Endodermal cell (in vitro differentiated cells): ENCODE measurements at regions not wholly inside any gene's neighbourhood (a gene's known extent, or its start where the extent isn't known, plus 50 kb on each side); places are given as distances from the start of the nearest gene placed in this dataset.
"Not testable (repeated sequence)": the region's sequence is repeated elsewhere in the genome, so short reads cannot be mapped to it uniquely, and the experiment has no call there.

Experiments used
- DNase-seq: peaks from one replicate; pipeline ENCODE4 v3.0.0-alpha.2; 2017
- H3K27ac ChIP-seq: 2 replicates; pipeline ENCODE4 v1.5.1; 2013; ENCODE audit warnings: mild to moderate bottlenecking, low read depth, low read length, moderate library complexity
- H3K27me3 ChIP-seq: 2 replicates; pipeline ENCODE4 v1.6.1; 2013; ENCODE audit warnings: mild to moderate bottlenecking, low read length, moderate library complexity; ENCODE audit not compliant: insufficient read depth, control insufficient read depth, poor library complexity, severe bottlenecking
- H3K36me3 ChIP-seq: 2 replicates; pipeline ENCODE4 v1.7.0; 2013; ENCODE audit warnings: mild to moderate bottlenecking, low read length, moderate library complexity; ENCODE audit not compliant: control insufficient read depth, insufficient read depth
- H3K4me1 ChIP-seq: one replicate; pipeline ENCODE4 v1.7.0; 2013; ENCODE audit warnings: low read length; ENCODE audit not compliant: control insufficient read depth, insufficient read depth
- H3K4me3 ChIP-seq: 2 replicates; pipeline ENCODE4 v1.5.1; 2013; ENCODE audit warnings: mild to moderate bottlenecking, low read length, moderate library complexity
- H3K9ac ChIP-seq: 2 replicates; pipeline ENCODE4 v1.6.1; 2013; ENCODE audit warnings: mild to moderate bottlenecking, low read length, moderate library complexity; ENCODE audit not compliant: poor library complexity, severe bottlenecking; ENCODE audit errors: extremely low read depth
- H3K9me3 ChIP-seq: 2 replicates; pipeline ENCODE4 v1.6.1; 2013; ENCODE audit warnings: mild to moderate bottlenecking, low read length, moderate library complexity; ENCODE audit not compliant: control insufficient read depth
- H3K27ac Mint-ChIP-seq: 2 replicates; pipeline ENCODE4 v1.8.0; 2020; ENCODE audit warnings: mixed read lengths
- H3K27me3 Mint-ChIP-seq: 2 replicates; pipeline ENCODE4 v1.8.0; 2021; ENCODE audit warnings: mild to moderate bottlenecking, mixed read lengths; ENCODE audit not compliant: insufficient read depth
- H3K36me3 Mint-ChIP-seq: 2 replicates; pipeline ENCODE4 v1.8.0; 2020; ENCODE audit warnings: low read depth, mixed read lengths
- H3K4me1 Mint-ChIP-seq: 2 replicates; pipeline ENCODE4 v1.8.0; 2020; ENCODE audit warnings: mixed read lengths
- H3K4me3 Mint-ChIP-seq: 2 replicates; pipeline ENCODE4 v1.8.0; 2020; ENCODE audit warnings: mild to moderate bottlenecking, moderate library complexity, mixed read lengths
- H3K9me3 Mint-ChIP-seq: 2 replicates; pipeline ENCODE4 v1.8.0; 2020; ENCODE audit warnings: mild to moderate bottlenecking, mixed read lengths
- CTCF ChIP-seq: fragments of 200-600 bp; sonication (generic); conservative IDR thresholded peaks from 2 replicates; pipeline ENCODE4 v1.5.0; 2021; ENCODE audit warnings: antibody characterized with exemption, mild to moderate bottlenecking
- WGBS, 2 experiments: methylation state at CpG; one replicate each; pipeline versions ENCODE4 v1.1.5 to v1.1.7; 2013; ENCODE audit warnings: missing lambda C conversion rate in 2 of 2, mixed read lengths in 1 of 2; ENCODE audit not compliant: insufficient coverage in 1 of 2, insufficient read length in 1 of 2; 5-methylcytosine and 5-hydroxymethylcytosine counted together

GRCh38 chr5:101326766-101327165 is 423.7 kb upstream of the ST8SIA4 start:
- Histone ChIP-seq H3K4me1 (no peaks in the 10 kb centered on the region), H3K27ac (no peak overlapping the region)
- no peak overlapping the region for H3K27ac Mint-ChIP-seq

GRCh38 chr5:101316401-101316800 is 413.3 kb upstream of the ST8SIA4 start:
- H3K27ac ChIP-seq, H3K4me1 ChIP-seq, H3K27me3 Mint-ChIP-seq, H3K9me3 ChIP-seq, H3K4me3 Mint-ChIP-seq, H3K36me3 ChIP-seq, H3K27ac Mint-ChIP-seq, H3K27me3 ChIP-seq, H3K9ac ChIP-seq, H3K9me3 Mint-ChIP-seq, H3K36me3 Mint-ChIP-seq, H3K4me3 ChIP-seq: not testable (repeated sequence)
- DNase-seq = peak; percentile 67
- peaks cover 25% of the 10 kb centered on the region for H3K4me1 Mint-ChIP-seq
- WGBS, 2 experiments = 48 to 67% methylated on average over 2 to 7 of the region's 7 CpGs

More at GRCh38 chr5:101326766-101327165, 423.7 kb upstream of the ST8SIA4 start:
- Histone ChIP-seq H3K36me3 (no peaks in the 10 kb centered on the region), H3K27me3 (no peaks in the 10 kb centered on the region), H3K9ac (no peak overlapping the region), H3K4me3 (no peak overlapping the region), H3K9me3 (peaks cover 14% of the 10 kb centered on the region)
- peaks cover 6% of the 10 kb centered on the region for H3K4me1 Mint-ChIP-seq
- peaks cover 18% of the 10 kb centered on the region for H3K9me3 Mint-ChIP-seq
- H3K27me3 Mint-ChIP-seq = no peaks in the 10 kb centered on the region
- TF ChIP-seq CTCF = no peak
- DNase-seq = no peak
- H3K36me3 Mint-ChIP-seq = peaks cover 11% of the 10 kb centered on the region
- H3K4me3 Mint-ChIP-seq = no peak overlapping the region

GRCh38 chr5:101306391-101307137 is 403.5 kb upstream of the ST8SIA4 start:
- Mint-ChIP-seq H3K27me3 (no peaks in the 10 kb centered on the region), H3K4me3 (no peak overlapping the region), H3K27ac (peak overlapping the region; percentile 63), H3K36me3 (peaks cover 5% of the 10 kb centered on the region), H3K4me1 (peaks cover 12% of the 10 kb centered on the region), H3K9me3 (peaks cover 3% of the 10 kb centered on the region)
- no peaks in the 10 kb centered on the region for H3K9me3 ChIP-seq
- 87 to 96% methylated on average over 3 to 5 of the region's 5 CpGs for WGBS, 2 experiments
- H3K4me3 ChIP-seq = no peak overlapping the region
- DNase-seq = no peak
- no peak for TF ChIP-seq CTCF
- H3K27ac ChIP-seq = no peak overlapping the region
- no peaks in the 10 kb centered on the region for H3K27me3 ChIP-seq
- no peak overlapping the region for H3K9ac ChIP-seq
- H3K36me3 ChIP-seq = no peaks in the 10 kb centered on the region
- peaks cover under 1% of the 10 kb centered on the region for H3K4me1 ChIP-seq

GRCh38 chr5:101296477-101296876 is 393.4 kb upstream of the ST8SIA4 start:
- Histone ChIP-seq H3K9me3 (no peaks in the 10 kb centered on the region), H3K4me3 (no peak overlapping the region), H3K36me3 (no peaks in the 10 kb centered on the region), H3K27ac (no peak overlapping the region), H3K9ac (no peak overlapping the region), H3K27me3 (no peaks in the 10 kb centered on the region), H3K4me1 (no peaks in the 10 kb centered on the region)
- no peak for DNase-seq
- no peak for TF ChIP-seq CTCF
- peaks cover 5% of the 10 kb centered on the region for H3K4me1 Mint-ChIP-seq
- H3K36me3 Mint-ChIP-seq = peaks cover 12% of the 10 kb centered on the region
- H3K4me3 Mint-ChIP-seq = no peak overlapping the region
- H3K27ac Mint-ChIP-seq = no peak overlapping the region
- H3K27me3 Mint-ChIP-seq = no peaks in the 10 kb centered on the region
- H3K9me3 Mint-ChIP-seq = peaks cover 4% of the 10 kb centered on the region
